Mammary epithelial cell (primary cell): ENCODE measurements at regions not wholly inside any gene's neighbourhood (a gene's known extent, or its start where the extent isn't known, plus 50 kb on each side); places are given as distances from the start of the nearest gene placed in this dataset.

Experiments used
- EZH2 ChIP-seq: IDR thresholded peaks from 2 replicates; pipeline ENCODE4 v1.6.1; 2012; ENCODE audit warnings: low read length, inconsistent platforms, borderline replicate concordance
- TF ChIP-seq, protein P1 (sequence below), 2 donors: IDR thresholded peaks in 1 of 2; conservative IDR thresholded peaks in 1 of 2; 2 replicates each; pipeline ENCODE4 v1.5.1; 2011 to 2012; ENCODE audit warnings: inconsistent platforms in 2 of 2, low read length in 2 of 2, mild to moderate bottlenecking in 2 of 2, control low read depth in 1 of 2, low read depth in 1 of 2; ENCODE audit not compliant: insufficient read depth in 1 of 2; ENCODE audit errors: extremely low read depth in 1 of 2

- TF ChIP-seq, protein P1, sequence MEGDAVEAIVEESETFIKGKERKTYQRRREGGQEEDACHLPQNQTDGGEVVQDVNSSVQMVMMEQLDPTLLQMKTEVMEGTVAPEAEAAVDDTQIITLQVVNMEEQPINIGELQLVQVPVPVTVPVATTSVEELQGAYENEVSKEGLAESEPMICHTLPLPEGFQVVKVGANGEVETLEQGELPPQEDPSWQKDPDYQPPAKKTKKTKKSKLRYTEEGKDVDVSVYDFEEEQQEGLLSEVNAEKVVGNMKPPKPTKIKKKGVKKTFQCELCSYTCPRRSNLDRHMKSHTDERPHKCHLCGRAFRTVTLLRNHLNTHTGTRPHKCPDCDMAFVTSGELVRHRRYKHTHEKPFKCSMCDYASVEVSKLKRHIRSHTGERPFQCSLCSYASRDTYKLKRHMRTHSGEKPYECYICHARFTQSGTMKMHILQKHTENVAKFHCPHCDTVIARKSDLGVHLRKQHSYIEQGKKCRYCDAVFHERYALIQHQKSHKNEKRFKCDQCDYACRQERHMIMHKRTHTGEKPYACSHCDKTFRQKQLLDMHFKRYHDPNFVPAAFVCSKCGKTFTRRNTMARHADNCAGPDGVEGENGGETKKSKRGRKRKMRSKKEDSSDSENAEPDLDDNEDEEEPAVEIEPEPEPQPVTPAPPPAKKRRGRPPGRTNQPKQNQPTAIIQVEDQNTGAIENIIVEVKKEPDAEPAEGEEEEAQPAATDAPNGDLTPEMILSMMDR (conservative IDR thresholded peaks at IDR 0.05 in 1 of 2, IDR thresholded peaks at IDR 0.05 in 1 of 2; ENCODE audit: extremely low read depth in 1 of 2, insufficient read depth in 1 of 2, low read depth in 1 of 2, low read length in 2 of 2): no peak
- no peak for TF ChIP-seq EZH2
Measured at GRCh38 chr1:36622741-36623648, 140.3 kb upstream of the CSF3R start.
